ENCODE measurements at regions not wholly inside any gene's neighbourhood (a gene's known extent, or its start where the extent isn't known, plus 50 kb on each side); places are given as distances from the start of the nearest gene placed in this dataset.
"Not testable (repeated sequence)": the region's sequence is repeated elsewhere in the genome, so short reads cannot be mapped to it uniquely, and the experiment has no call there.

- DNase-seq (ENCODE audit: low read depth, low spot score) = no peak
Observed at GRCh38 chr10:23754179-23754578, 315.3 kb downstream of the OTUD1 start.

- no peak for DNase-seq (ENCODE audit: low read depth, low spot score)
Observed at GRCh38 chr10:23754941-23755340, 316.1 kb downstream of the OTUD1 start.

DNA sequence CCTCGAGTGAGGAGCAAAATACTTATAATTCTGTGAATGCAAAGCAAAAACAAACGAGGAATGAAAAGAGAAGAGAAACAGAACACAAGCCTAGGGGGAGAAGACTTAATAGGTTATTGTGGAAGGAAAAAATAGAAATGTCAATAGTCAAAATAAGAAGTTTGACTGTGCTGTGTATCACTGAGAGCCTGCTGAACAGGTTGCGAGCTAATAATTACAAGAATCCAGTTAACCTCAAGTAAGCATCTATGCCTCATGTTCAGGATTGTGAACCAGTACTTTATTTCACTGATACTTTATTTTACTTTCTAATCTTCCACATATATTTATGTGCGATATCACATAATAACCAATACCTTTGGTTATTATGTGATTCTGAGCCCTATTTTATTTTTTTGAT is 316.7 kb downstream of the OTUD1 start:
- DNase-seq (ENCODE audit: low read depth, low spot score) = no peak

DNA sequence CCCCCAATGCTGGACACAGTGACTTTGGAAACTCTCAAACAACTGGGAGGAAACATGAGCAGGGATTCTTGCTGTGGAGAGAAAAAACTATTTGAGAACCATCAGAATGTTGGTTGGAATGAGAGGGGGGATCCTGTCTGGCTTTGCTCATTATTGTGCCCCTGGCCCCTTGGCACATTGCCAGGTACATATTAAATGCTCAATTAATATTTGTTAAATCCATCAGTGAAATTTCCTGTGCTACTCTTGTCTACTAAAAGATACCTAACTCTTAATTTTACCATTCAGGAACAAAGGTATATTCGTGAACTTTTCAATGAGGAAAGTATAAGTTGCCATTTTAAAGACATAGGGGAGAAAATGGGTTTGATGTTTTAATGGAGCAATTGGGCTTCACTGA is 329.4 kb downstream of the OTUD1 start:
- no peak for DNase-seq (ENCODE audit: low read depth, low spot score)

DNA sequence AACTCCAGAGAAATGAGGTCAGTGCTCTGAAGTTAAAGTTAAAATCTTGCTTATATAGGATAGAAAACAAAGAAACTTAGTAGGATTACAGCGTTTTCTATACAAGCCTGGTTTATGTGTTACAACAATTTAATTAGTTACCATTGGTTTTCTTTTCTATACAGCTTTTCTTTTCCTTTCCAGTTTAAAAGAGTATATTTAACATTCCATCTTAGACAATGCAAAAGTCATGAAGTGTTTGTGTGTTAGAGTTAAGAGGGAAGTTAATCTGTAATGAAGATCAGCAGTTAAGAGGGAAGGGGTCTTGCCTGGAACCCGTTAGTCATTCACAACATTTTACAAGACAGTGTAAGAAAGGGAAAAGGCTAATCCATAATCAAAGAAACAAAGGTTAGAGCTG is 338.3 kb downstream of the OTUD1 start:
- no peak for DNase-seq (ENCODE audit: low read depth, low spot score)

GRCh38 chr10:23779301-23779700 is 340.4 kb downstream of the OTUD1 start:
- peak; percentile 12 for DNase-seq (ENCODE audit: low read depth, low spot score)

DNA sequence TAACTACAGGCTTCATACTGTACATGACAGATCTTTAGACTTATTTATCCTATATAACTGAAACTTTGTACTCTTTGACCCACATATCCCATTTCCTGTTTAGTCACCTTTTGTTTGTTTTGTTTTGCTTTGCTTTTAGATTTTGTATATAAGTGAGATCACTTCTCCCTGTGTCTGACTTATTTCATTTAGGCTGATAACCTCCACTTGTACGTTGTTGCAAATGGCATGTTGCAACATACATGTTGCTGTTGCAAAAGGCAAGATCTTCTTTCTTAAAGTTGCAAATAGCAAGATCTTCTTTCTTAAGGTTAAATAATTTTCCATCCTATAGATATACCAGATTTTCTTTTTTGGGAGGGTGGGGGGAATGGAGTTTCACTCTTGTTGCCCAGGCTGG is 341.5 kb downstream of the OTUD1 start:
- DNase-seq (ENCODE audit: low read depth, low spot score) = no peak

- no peak for DNase-seq (ENCODE audit: low read depth, low spot score)
Observed at GRCh38 chr10:23786594-23786993, 347.7 kb downstream of the OTUD1 start.

GRCh38 chr10:23793577-23793976 is 354.7 kb downstream of the OTUD1 start:
- no peak for DNase-seq (ENCODE audit: low read depth, low spot score)

DNA sequence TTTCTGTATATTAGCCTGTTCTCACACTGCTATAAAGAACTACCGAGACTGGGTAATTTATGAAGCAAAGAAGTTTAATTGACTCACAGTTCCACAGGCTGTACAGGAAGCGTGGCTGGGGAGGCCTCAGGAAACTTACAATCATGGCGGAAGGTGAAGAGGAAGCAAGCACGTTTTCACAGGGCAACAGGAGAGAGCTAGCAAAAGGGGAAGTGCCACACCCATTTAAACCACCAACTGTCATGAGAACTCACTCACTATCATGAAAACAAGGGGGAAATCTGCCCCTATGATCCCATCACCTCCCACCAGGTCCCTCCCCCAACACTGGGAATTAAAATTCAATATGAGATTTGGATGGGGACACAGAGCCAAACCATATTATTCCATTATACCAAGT is 358.6 kb downstream of the OTUD1 start:
- not testable (repeated sequence) for DNase-seq (ENCODE audit: low read depth, low spot score)

- DNase-seq (ENCODE audit: low read depth, low spot score) = no peak
Observed at GRCh38 chr10:23804125-23804524, 365.2 kb downstream of the OTUD1 start.

- no peak for DNase-seq (ENCODE audit: low read depth, low spot score)
Observed at GRCh38 chr10:23813687-23814086, 374.8 kb downstream of the OTUD1 start.

GRCh38 chr10:23818484-23818883 is 379.6 kb downstream of the OTUD1 start:
- DNase-seq (ENCODE audit: low read depth, low spot score) = no peak

DNA sequence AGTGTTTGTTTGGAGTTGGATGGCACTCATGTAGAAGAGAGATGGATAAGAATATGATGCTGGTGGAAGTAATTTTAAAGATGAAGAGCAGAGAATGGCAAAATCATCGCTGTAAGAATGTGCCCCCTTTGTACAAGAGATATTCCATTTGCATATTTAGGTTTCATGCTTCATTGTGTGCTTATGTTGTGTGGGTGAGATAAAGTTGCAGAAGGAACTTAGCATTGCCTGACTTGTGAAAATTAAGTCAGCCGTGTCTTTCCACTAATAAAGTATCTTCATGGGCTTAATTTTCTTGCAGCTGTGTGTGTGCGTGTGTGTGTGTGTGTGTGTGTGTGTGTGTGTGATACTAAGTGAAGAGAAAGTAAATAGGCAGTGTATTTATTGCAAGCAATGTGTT is 381.9 kb downstream of the OTUD1 start:
- DNase-seq (ENCODE audit: low read depth, low spot score) = no peak

- DNase-seq (ENCODE audit: low read depth, low spot score) = no peak
Observed at GRCh38 chr10:23824822-23825221, 384.1 kb upstream of the KIAA1217 start.

DNA sequence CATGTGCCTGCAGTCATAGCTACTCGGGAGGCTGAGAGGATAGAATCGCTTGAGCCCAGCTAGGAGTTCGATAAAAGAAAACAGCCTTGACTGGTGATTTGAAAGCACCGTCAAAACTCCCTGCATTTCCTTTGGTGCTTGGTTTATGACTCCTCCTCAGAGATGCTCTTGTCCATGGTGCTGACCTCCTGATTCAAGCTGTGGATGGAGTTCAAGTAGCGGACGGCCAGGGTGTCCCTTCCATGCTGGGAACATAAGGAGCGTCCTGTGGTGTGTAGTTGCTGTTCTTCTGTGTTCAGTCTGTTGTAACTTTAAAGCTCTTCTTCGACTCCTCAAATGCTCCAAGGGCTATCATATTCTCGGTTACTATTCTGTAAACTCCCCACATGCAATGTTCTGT is 382.5 kb upstream of the KIAA1217 start:
- DNase-seq (ENCODE audit: low read depth, low spot score) = peak; percentile 68

GRCh38 chr10:23829556-23829955 is 379.4 kb upstream of the KIAA1217 start:
- no peak for DNase-seq (ENCODE audit: low read depth, low spot score)

DNA sequence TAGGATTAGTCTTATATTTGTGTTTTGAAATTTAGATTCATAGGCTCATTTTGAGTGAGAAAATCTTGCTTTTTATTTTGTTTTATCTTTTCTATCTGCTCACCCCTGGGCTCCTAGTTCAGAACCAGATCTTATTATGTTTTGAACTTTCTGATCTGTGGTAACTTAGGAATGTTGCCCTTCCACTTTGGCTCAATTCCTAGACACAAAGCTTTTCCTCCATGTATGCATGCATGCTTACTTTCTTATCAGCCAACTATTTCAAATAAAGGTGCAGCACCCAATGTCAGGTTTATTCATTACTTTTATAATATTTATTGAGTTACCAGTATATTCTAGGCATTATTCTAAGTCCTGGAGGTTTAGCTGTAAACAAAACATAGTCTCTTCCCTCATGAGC is 374.8 kb upstream of the KIAA1217 start:
- DNase-seq (ENCODE audit: low read depth, low spot score) = no peak

DNA sequence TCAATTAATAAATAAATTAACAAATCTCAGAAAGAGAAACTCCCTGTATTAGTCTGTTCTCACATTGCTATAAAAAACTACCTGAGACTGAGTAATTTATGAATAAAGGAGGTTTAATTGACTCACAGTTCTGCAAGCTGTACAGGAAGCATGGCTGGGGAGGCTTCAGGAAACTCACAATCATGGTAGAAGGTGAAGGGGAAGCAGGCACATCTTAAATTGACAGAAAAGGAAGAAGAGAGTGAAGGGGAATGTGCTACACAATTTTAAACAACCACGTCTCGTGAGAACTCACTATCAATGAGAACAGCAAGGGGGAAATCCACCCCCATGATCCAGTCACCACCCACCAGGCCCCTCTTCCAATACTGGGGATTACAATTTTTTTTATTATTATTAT is 358.3 kb upstream of the KIAA1217 start:
- DNase-seq (ENCODE audit: low read depth, low spot score) = no peak

GRCh38 chr10:23859598-23859997 is 349.3 kb upstream of the KIAA1217 start:
- DNase-seq (ENCODE audit: low read depth, low spot score) = no peak

GRCh38 chr10:23864631-23865147 is 344.2 kb upstream of the KIAA1217 start:
- no peak for DNase-seq (ENCODE audit: low read depth, low spot score)

DNA sequence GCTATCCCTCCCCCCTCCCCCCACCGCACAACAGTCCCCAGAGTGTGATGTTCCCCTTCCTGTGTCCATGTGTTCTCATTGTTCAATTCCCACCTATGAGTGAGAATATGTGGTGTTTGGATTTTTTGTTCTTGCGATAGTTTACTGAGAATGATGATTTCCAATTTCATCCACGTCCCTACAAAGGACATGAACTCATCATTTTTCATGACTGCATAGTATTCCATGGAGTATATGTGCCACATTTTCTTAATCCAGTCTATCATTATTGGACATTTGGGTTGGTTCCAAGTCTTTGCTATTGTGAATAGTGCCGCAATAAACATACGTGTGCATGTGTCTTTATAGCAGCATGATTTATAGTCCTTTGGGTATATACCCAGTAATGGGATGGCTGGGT is 342.0 kb upstream of the KIAA1217 start:
- not testable (repeated sequence) for DNase-seq (ENCODE audit: low read depth, low spot score)

DNA sequence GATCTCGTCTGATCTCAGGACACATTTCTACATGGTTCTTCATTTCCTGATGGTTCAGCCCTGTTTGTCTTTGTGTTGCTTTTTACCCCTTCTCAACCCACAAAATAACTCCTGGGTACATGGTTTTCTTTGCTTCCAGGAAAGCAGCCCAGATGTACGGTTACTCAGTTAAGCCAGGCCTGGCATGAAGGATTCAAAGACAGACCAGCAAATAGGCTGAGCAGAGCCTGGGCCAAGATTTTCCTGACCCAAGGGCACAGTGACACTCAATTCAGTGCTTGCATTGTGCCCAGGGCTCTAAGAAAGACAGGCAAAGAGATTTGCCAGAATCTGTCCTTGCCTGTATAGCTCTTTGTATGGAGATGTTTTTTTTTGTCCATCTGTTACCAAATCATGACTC is 340.8 kb upstream of the KIAA1217 start:
- no peak for DNase-seq (ENCODE audit: low read depth, low spot score)

DNA sequence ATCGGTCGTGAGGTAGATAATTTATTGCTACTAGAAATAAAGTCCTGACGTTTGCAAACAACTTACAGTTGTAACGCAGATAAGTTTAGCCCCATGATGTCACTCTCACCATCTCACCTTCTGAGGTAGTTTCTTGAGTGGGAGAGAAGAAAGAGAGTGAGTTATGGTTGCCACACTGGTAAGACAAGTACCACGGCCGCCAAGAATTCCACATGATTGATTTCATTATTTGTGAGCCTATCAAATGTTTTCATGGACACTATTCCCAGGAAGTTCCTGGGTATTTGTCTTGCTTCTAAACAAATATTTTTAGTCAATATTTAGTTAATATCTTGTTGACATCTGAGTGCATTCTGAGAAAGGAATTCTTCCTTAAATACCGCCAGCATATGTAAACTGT is 339.4 kb upstream of the KIAA1217 start:
- DNase-seq (ENCODE audit: low read depth, low spot score) = no peak

- DNase-seq (ENCODE audit: low read depth, low spot score) = no peak
Observed at GRCh38 chr10:23869996-23870395, 338.9 kb upstream of the KIAA1217 start.
